Progenitor cell of endocrine pancreas (in vitro differentiated cells): ENCODE measurements at regions not wholly inside any gene's neighbourhood (a gene's known extent, or its start where the extent isn't known, plus 50 kb on each side); places are given as distances from the start of the nearest gene placed in this dataset.

Experiments
- DNase-seq: peaks from one replicate; pipeline ENCODE4 v3.0.0; 2021; ENCODE audit warnings: low spot score; ENCODE audit not compliant: unreplicated experiment
- H3K27ac Mint-ChIP-seq: 2 replicates; pipeline ENCODE4 v1.8.0; 2021; ENCODE audit warnings: mild to moderate bottlenecking, moderate library complexity, mixed read lengths
- H3K27me3 Mint-ChIP-seq: 2 replicates; pipeline ENCODE4 v1.8.0; 2021; ENCODE audit warnings: mixed read lengths
- H3K36me3 Mint-ChIP-seq: 2 replicates; pipeline ENCODE4 v1.8.0; 2022; ENCODE audit warnings: mixed read lengths; ENCODE audit not compliant: insufficient read depth
- H3K4me1 Mint-ChIP-seq: 2 replicates; pipeline ENCODE4 v1.8.0; 2021; ENCODE audit warnings: low read depth, mixed read lengths
- H3K4me3 Mint-ChIP-seq: 2 replicates; pipeline ENCODE4 v1.8.0; 2021; ENCODE audit warnings: low read depth, mild to moderate bottlenecking, moderate library complexity, mixed read lengths
- H3K9me3 Mint-ChIP-seq: 2 replicates; pipeline ENCODE4 v1.8.0; 2021; ENCODE audit warnings: low read depth, mixed read lengths
- TF ChIP-seq, protein P1 (sequence below): fragments of 200-600 bp; sonication (generic); IDR thresholded peaks from one replicate; pipeline ENCODE4 v1.5.0; 2021; ENCODE audit warnings: antibody characterized with exemption, mild to moderate bottlenecking; ENCODE audit not compliant: unreplicated experiment

- TF ChIP-seq, protein P1, sequence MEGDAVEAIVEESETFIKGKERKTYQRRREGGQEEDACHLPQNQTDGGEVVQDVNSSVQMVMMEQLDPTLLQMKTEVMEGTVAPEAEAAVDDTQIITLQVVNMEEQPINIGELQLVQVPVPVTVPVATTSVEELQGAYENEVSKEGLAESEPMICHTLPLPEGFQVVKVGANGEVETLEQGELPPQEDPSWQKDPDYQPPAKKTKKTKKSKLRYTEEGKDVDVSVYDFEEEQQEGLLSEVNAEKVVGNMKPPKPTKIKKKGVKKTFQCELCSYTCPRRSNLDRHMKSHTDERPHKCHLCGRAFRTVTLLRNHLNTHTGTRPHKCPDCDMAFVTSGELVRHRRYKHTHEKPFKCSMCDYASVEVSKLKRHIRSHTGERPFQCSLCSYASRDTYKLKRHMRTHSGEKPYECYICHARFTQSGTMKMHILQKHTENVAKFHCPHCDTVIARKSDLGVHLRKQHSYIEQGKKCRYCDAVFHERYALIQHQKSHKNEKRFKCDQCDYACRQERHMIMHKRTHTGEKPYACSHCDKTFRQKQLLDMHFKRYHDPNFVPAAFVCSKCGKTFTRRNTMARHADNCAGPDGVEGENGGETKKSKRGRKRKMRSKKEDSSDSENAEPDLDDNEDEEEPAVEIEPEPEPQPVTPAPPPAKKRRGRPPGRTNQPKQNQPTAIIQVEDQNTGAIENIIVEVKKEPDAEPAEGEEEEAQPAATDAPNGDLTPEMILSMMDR, result no peak
- Mint-ChIP-seq H3K27ac (peak overlapping the region; percentile 21), H3K4me1 (peaks cover 5% of the 10 kb centered on the region), H3K36me3 (no peaks in the 10 kb centered on the region), H3K4me3 (no peak overlapping the region), H3K9me3 (no peaks in the 10 kb centered on the region), H3K27me3 (no peaks in the 10 kb centered on the region)
- DNase-seq, result no peak
These were observed 98.2 kb upstream of the GCFC2 start for GRCh38 chr2:75808793-75809535.

GRCh38 chr2:75807992-75808391, 97.3 kb upstream of the GCFC2 start:
- peaks cover 5% of the 10 kb centered on the region for H3K4me1 Mint-ChIP-seq
- TF ChIP-seq, protein P1, result no peak
- no peaks in the 10 kb centered on the region for H3K27me3 Mint-ChIP-seq
- peak overlapping the region; percentile 80 for H3K27ac Mint-ChIP-seq
- no peak overlapping the region for H3K4me3 Mint-ChIP-seq
- no peaks in the 10 kb centered on the region for H3K9me3 Mint-ChIP-seq
- no peaks in the 10 kb centered on the region for H3K36me3 Mint-ChIP-seq
- no peak for DNase-seq

DNA sequence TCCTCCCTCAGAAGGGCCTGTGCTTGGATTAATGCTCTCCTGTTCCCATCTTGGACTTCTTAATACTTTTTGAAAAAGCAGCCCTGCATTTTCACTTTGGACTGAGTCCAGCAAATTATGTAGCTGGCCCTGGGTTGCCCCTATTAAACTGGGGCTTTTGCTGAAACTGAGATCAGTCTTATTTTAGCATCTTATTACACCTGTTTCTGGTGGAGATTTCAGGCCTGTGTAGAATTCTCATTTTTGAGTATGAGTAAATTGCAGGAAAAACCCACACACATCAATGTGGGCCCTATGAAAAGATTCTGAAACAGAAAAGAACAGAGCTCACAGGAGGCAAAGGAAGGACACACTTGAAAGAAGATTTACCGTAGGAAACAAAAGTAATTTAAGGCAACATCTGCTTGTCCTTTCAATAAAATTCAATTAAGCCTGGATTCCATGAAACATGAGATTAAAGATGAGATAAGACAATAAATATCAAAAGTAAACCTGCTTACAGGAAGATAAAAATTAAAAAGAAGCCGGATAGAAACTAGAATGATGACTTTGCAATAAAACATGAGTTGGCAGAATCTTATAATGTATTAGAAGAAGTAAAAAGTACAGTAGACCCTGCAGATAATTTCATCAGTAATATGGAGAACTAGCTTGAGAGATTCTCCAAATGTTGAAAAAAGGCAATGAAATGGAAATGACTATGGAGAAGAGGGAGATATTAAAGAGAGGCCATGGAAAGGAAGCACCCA, 90.7 kb upstream of the GCFC2 start:
- no peak for DNase-seq
- TF ChIP-seq, protein P1, result no peak
- H3K36me3 Mint-ChIP-seq, result no peaks in the 10 kb centered on the region
- H3K27me3 Mint-ChIP-seq, result no peaks in the 10 kb centered on the region
- no peak overlapping the region for H3K27ac Mint-ChIP-seq
- H3K4me1 Mint-ChIP-seq, result no peaks in the 10 kb centered on the region
- no peak overlapping the region for H3K4me3 Mint-ChIP-seq
- no peaks in the 10 kb centered on the region for H3K9me3 Mint-ChIP-seq

DNA sequence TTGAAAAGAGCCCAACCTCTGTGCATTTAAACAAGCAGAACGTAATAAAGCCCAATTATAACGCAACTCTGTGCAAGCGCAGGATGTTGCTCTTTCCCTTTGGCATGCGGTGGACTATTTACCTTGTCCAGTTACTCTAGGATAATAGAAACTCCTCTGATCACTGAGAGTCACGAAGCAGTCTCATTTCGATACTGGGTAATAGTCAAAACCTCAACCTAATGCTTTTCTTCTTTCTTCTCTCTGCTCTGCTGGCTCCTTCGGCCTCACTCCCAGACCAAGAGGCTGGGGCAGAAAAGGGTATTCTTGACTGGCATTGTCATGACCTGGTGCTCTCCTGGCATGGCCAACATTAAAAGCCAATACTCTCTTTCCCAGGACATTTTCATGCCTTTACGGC, 89.7 kb upstream of the GCFC2 start:
- H3K27ac Mint-ChIP-seq, result no peak overlapping the region
- no peak for DNase-seq
- no peak overlapping the region for H3K4me3 Mint-ChIP-seq
- H3K27me3 Mint-ChIP-seq, result no peaks in the 10 kb centered on the region
- H3K9me3 Mint-ChIP-seq, result no peaks in the 10 kb centered on the region
- H3K4me1 Mint-ChIP-seq, result no peaks in the 10 kb centered on the region
- TF ChIP-seq, protein P1, result no peak
- H3K36me3 Mint-ChIP-seq, result no peaks in the 10 kb centered on the region

- Mint-ChIP-seq H3K9me3 (no peaks in the 10 kb centered on the region), H3K27me3 (no peaks in the 10 kb centered on the region), H3K27ac (no peak overlapping the region), H3K36me3 (no peaks in the 10 kb centered on the region), H3K4me3 (no peak overlapping the region), H3K4me1 (no peaks in the 10 kb centered on the region)
- no peak for DNase-seq
- TF ChIP-seq, protein P1, result no peak
These were observed 89.1 kb upstream of the GCFC2 start for GRCh38 chr2:75799859-75800258.
